GM12872 (cell line): ENCODE measurements at regions not wholly inside any gene's neighbourhood (a gene's known extent, or its start where the extent isn't known, plus 50 kb on each side); places are given as distances from the start of the nearest gene placed in this dataset.

Experiments
- CTCF ChIP-seq: IDR thresholded peaks from 3 replicates; pipeline ENCODE4 v1.5.1; 2011; ENCODE audit warnings: low read depth, mild to moderate bottlenecking, low read length, moderate library complexity; ENCODE audit not compliant: insufficient read depth

- TF ChIP-seq CTCF = no peak
Measured at GRCh38 chr10:53255661-53256205, 483.1 kb upstream of the MBL2 start.

- no peak for TF ChIP-seq CTCF
Measured at GRCh38 chr10:53253221-53253620, 480.6 kb upstream of the MBL2 start.

GRCh38 chr10:53239873-53240272 lies 467.3 kb upstream of the MBL2 start:
- no peak for TF ChIP-seq CTCF

- no peak for TF ChIP-seq CTCF
Measured at GRCh38 chr10:53236941-53237340, 464.4 kb upstream of the MBL2 start.

DNA sequence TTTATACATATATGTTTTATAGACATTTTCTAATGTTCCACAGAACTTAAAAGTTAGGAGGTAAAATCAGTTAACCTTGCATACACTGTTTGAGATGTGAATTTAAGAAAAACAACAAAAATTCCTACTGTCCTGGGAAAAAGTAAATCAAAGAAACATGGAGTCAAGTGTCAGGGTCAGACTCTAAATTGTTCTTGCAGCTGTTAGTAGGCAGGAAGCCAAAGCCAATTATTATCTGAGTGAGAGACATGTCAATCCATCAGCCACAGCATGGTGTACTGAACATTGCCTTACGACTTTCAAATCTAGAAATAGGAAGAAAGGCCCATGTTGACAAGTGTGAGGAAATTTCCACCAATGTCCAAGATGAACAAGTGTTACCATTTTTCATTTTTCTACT lies 461.2 kb upstream of the MBL2 start:
- no peak for TF ChIP-seq CTCF

DNA sequence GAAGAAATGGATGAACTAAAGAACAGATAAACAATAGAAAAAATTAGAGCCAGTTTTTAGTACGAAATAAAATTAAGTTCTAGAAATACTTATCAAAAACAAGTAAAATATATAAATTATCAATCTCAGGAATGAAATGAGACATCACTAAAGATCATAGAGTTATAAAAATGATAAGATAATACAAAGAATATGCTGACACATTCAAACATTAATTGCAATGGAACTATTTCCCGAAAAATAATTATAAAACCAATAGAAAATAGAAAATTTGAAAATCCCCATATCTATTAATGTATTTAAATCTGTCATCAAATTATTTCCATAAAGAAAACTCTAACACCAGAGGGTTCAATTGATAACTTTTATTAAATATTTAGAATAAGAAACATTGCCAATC lies 458.1 kb upstream of the MBL2 start:
- no peak for TF ChIP-seq CTCF

DNA sequence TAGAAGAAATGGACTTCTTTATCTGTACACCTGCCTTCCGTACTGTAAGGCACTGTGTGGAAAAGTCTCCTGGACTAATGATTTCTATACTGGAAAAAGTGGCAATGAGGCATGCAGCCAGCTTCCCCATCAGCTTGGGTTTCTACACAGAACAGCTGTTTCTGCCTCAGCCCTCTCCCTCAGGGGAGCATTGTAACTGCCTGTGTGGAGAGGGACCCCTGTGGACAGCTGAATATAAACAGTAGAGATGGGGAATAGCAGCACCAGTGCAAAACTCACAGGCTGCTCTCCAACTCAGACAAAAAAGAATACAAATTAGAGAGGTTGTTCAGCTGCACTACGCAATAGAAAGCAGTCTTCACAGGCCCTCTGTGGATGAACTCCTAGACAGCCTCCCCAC lies 451.3 kb upstream of the MBL2 start:
- TF ChIP-seq CTCF = no peak

DNA sequence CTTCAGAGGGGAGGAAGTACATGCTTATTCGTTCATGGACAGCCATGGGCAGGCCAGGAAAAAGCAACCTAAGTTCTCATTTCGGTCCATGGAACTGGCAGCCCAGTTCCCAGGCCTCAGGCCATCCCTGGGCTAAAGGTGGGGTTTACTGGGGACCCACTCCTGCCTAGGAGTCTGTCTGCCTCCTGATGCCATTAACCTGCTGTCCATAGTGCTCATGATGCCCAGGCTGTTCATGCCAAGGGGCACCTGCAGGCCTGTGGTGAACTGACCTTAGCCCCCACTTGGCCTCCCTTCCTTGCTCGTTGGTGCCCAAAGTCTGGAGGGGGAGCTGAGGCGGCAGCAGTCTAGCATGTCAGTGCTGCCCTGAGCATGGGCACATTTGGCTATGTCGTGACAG lies 450.2 kb upstream of the MBL2 start:
- TF ChIP-seq CTCF = no peak
